ENCODE measurements at regions not wholly inside any gene's neighbourhood (a gene's known extent, or its start where the extent isn't known, plus 50 kb on each side); places are given as distances from the start of the nearest gene placed in this dataset.
A peak's percentile ranks its signal among the peaks of the same experiment; 100 is the strongest.
"Not testable (repeated sequence)": the region's sequence is repeated elsewhere in the genome, so short reads cannot be mapped to it uniquely, and the experiment has no call there.

GRCh38 chr2:156763174-156763573 lies 327.0 kb downstream of the GPD2 start:
- no peak overlapping the region for H3K4me3 ChIP-seq (ENCODE audit: low read length)
- WGBS (ENCODE audit: insufficient coverage, low lambda C conversion rate): no CpG with 5 or more reads among the region's 2 CpGs

GRCh38 chr2:156765043-156765442 lies 328.9 kb downstream of the GPD2 start:
- Histone ChIP-seq H3K4me3 (ENCODE audit: low read length) (no peak overlapping the region), H3K27me3 (ENCODE audit: control insufficient read depth, insufficient read depth, low read length) (no peaks in the 10 kb centered on the region), H3K27ac (ENCODE audit: low read length) (no peak overlapping the region), H3K36me3 (ENCODE audit: control insufficient read depth, insufficient read depth, low read length) (no peaks in the 10 kb centered on the region), H3K9me3 (ENCODE audit: control insufficient read depth, low read depth, low read length) (peaks cover 4% of the 10 kb centered on the region), H3K4me1 (ENCODE audit: control insufficient read depth, insufficient read depth, low read length) (no peaks in the 10 kb centered on the region)
- no peak for DNase-seq
- 100% methylated on average over 1 of the region's 2 CpGs for WGBS (ENCODE audit: insufficient coverage, low lambda C conversion rate)

More at GRCh38 chr2:156763174-156763573, 327.0 kb downstream of the GPD2 start:
- DNase-seq: no peak
- Histone ChIP-seq H3K4me1 (ENCODE audit: control insufficient read depth, insufficient read depth, low read length) (no peaks in the 10 kb centered on the region), H3K9me3 (ENCODE audit: control insufficient read depth, low read depth, low read length) (peaks cover 3% of the 10 kb centered on the region), H3K27me3 (ENCODE audit: control insufficient read depth, insufficient read depth, low read length) (no peaks in the 10 kb centered on the region), H3K36me3 (ENCODE audit: control insufficient read depth, insufficient read depth, low read length) (no peaks in the 10 kb centered on the region), H3K27ac (ENCODE audit: low read length) (no peak overlapping the region)

GRCh38 chr2:156765450-156765849 lies 329.3 kb downstream of the GPD2 start:
- Histone ChIP-seq H3K27ac (ENCODE audit: low read length) (no peak overlapping the region), H3K9me3 (ENCODE audit: control insufficient read depth, low read depth, low read length) (peaks cover 6% of the 10 kb centered on the region), H3K4me1 (ENCODE audit: control insufficient read depth, insufficient read depth, low read length) (no peaks in the 10 kb centered on the region), H3K4me3 (ENCODE audit: low read length) (no peak overlapping the region), H3K36me3 (ENCODE audit: control insufficient read depth, insufficient read depth, low read length) (no peaks in the 10 kb centered on the region), H3K27me3 (ENCODE audit: control insufficient read depth, insufficient read depth, low read length) (no peaks in the 10 kb centered on the region)
- no peak for DNase-seq
- no CpG with 5 or more reads among the region's 1 CpG for WGBS (ENCODE audit: insufficient coverage, low lambda C conversion rate)

- H3K36me3 ChIP-seq (ENCODE audit: control insufficient read depth, insufficient read depth, low read length): no peaks in the 10 kb centered on the region
- no peaks in the 10 kb centered on the region for H3K27me3 ChIP-seq (ENCODE audit: control insufficient read depth, insufficient read depth, low read length)
- no peak overlapping the region for H3K27ac ChIP-seq (ENCODE audit: low read length)
- H3K9me3 ChIP-seq (ENCODE audit: control insufficient read depth, low read depth, low read length): peaks cover 8% of the 10 kb centered on the region
- WGBS (ENCODE audit: insufficient coverage, low lambda C conversion rate): 91% methylated on average over 1 of the region's 1 CpG
- no peak overlapping the region for H3K4me3 ChIP-seq (ENCODE audit: low read length)
- no peaks in the 10 kb centered on the region for H3K4me1 ChIP-seq (ENCODE audit: control insufficient read depth, insufficient read depth, low read length)
- DNase-seq: no peak
Measured at GRCh38 chr2:156769802-156770201, 333.6 kb downstream of the GPD2 start.

- Histone ChIP-seq H3K4me1 (ENCODE audit: control insufficient read depth, insufficient read depth, low read length) (peaks cover 24% of the 10 kb centered on the region), H3K27me3 (ENCODE audit: control insufficient read depth, insufficient read depth, low read length) (no peaks in the 10 kb centered on the region), H3K27ac (ENCODE audit: low read length) (peak overlapping the region; percentile 84), H3K9me3 (ENCODE audit: control insufficient read depth, low read depth, low read length) (peaks cover 2% of the 10 kb centered on the region), H3K36me3 (ENCODE audit: control insufficient read depth, insufficient read depth, low read length) (no peaks in the 10 kb centered on the region), H3K4me3 (ENCODE audit: low read length) (no peak overlapping the region)
- 20% methylated on average over 1 of the region's 3 CpGs for WGBS (ENCODE audit: insufficient coverage, low lambda C conversion rate)
- DNase-seq: peak in 1 of 2 donors; percentile 48
Measured at GRCh38 chr2:156778916-156779315, 342.7 kb downstream of the GPD2 start.

- peaks cover 2% of the 10 kb centered on the region for H3K9me3 ChIP-seq (ENCODE audit: control insufficient read depth, low read depth, low read length)
- WGBS (ENCODE audit: insufficient coverage, low lambda C conversion rate): no CpG with 5 or more reads among the region's 2 CpGs
- H3K4me1 ChIP-seq (ENCODE audit: control insufficient read depth, insufficient read depth, low read length): peaks cover 27% of the 10 kb centered on the region
- no peaks in the 10 kb centered on the region for H3K36me3 ChIP-seq (ENCODE audit: control insufficient read depth, insufficient read depth, low read length)
- peak overlapping the region; percentile 84 for H3K27ac ChIP-seq (ENCODE audit: low read length)
- peak; percentile 92 to 97 for DNase-seq
- H3K27me3 ChIP-seq (ENCODE audit: control insufficient read depth, insufficient read depth, low read length): no peaks in the 10 kb centered on the region
- no peak overlapping the region for H3K4me3 ChIP-seq (ENCODE audit: low read length)
Measured at GRCh38 chr2:156779416-156780120, 343.4 kb downstream of the GPD2 start.

- WGBS (ENCODE audit: insufficient coverage, low lambda C conversion rate): no CpG with 5 or more reads among the region's 2 CpGs
- peaks cover 27% of the 10 kb centered on the region for H3K4me1 ChIP-seq (ENCODE audit: control insufficient read depth, insufficient read depth, low read length)
- not testable (repeated sequence) for H3K4me3 ChIP-seq (ENCODE audit: low read length); H3K36me3 ChIP-seq (ENCODE audit: control insufficient read depth, insufficient read depth, low read length); DNase-seq; H3K27me3 ChIP-seq (ENCODE audit: control insufficient read depth, insufficient read depth, low read length); H3K9me3 ChIP-seq (ENCODE audit: control insufficient read depth, low read depth, low read length); H3K27ac ChIP-seq (ENCODE audit: low read length)
Measured at GRCh38 chr2:156781677-156782076, 345.5 kb downstream of the GPD2 start.

- no peak overlapping the region for H3K27ac ChIP-seq (ENCODE audit: low read length)
- H3K27me3 ChIP-seq (ENCODE audit: control insufficient read depth, insufficient read depth, low read length): no peaks in the 10 kb centered on the region
- H3K36me3 ChIP-seq (ENCODE audit: control insufficient read depth, insufficient read depth, low read length): no peaks in the 10 kb centered on the region
- 0% methylated on average over 1 of the region's 6 CpGs for WGBS (ENCODE audit: insufficient coverage, low lambda C conversion rate)
- H3K9me3 ChIP-seq (ENCODE audit: control insufficient read depth, low read depth, low read length): no peaks in the 10 kb centered on the region
- H3K4me1 ChIP-seq (ENCODE audit: control insufficient read depth, insufficient read depth, low read length): peaks cover 13% of the 10 kb centered on the region
- no peak overlapping the region for H3K4me3 ChIP-seq (ENCODE audit: low read length)
- DNase-seq: peak in 1 of 2 donors; percentile 20
Measured at GRCh38 chr2:156784020-156784701, 348.0 kb downstream of the GPD2 start.

- Histone ChIP-seq H3K4me3 (ENCODE audit: low read length) (no peak overlapping the region), H3K27ac (ENCODE audit: low read length) (no peak overlapping the region), H3K4me1 (ENCODE audit: control insufficient read depth, insufficient read depth, low read length) (peaks cover 4% of the 10 kb centered on the region), H3K9me3 (ENCODE audit: control insufficient read depth, low read depth, low read length) (no peaks in the 10 kb centered on the region), H3K36me3 (ENCODE audit: control insufficient read depth, insufficient read depth, low read length) (no peaks in the 10 kb centered on the region), H3K27me3 (ENCODE audit: control insufficient read depth, insufficient read depth, low read length) (no peaks in the 10 kb centered on the region)
- no peak for DNase-seq
- WGBS (ENCODE audit: insufficient coverage, low lambda C conversion rate): no CpG with 5 or more reads among the region's 2 CpGs
Measured at GRCh38 chr2:156787517-156787916, 351.3 kb downstream of the GPD2 start.

GRCh38 chr2:156790343-156791037 lies 354.3 kb downstream of the GPD2 start:
- WGBS (ENCODE audit: insufficient coverage, low lambda C conversion rate): 80% methylated on average over 2 of the region's 3 CpGs
- Histone ChIP-seq H3K4me1 (ENCODE audit: control insufficient read depth, insufficient read depth, low read length) (no peaks in the 10 kb centered on the region), H3K4me3 (ENCODE audit: low read length) (no peak overlapping the region), H3K27ac (ENCODE audit: low read length) (peak overlapping the region; percentile 39), H3K36me3 (ENCODE audit: control insufficient read depth, insufficient read depth, low read length) (no peaks in the 10 kb centered on the region), H3K9me3 (ENCODE audit: control insufficient read depth, low read depth, low read length) (no peaks in the 10 kb centered on the region), H3K27me3 (ENCODE audit: control insufficient read depth, insufficient read depth, low read length) (no peaks in the 10 kb centered on the region)
- peak in 1 of 2 donors; percentile 55 for DNase-seq

All from large intestine (tissue), 3 donors.